GM12878 (cell line): ENCODE measurements at regions not wholly inside any gene's neighbourhood (a gene's known extent, or its start where the extent isn't known, plus 50 kb on each side); places are given as distances from the start of the nearest gene placed in this dataset.

Source experiments
- ATAC-seq: fragments of 200-7000 bp; cut with Tn5 transposase; 3 replicates; pipeline ENCODE4 v1.9.1; 2020; ENCODE audit warnings: mild to moderate bottlenecking, moderate library complexity
- BruUV-seq: library from RNA; stranded (reverse); fragments of 400-500 nt; replicated peaks from 2 replicates; lab custom pipeline; 2021; lab: Mats Ljungman, UMichigan
- CTCF ChIA-PET: fragments of 300-600 bp; sonication (Branson Sonifier 250); formaldehyde crosslinking; extraction: SDS; loops from one replicate; lab custom pipeline; 2021; ENCODE audit warnings: inconsistent platforms; lab: Yijun Ruan, JAX
- POLR2A ChIA-PET: fragments of 350-600 bp; formaldehyde crosslinking; extraction: SDS; loops from one replicate; lab custom pipeline; 2021; ENCODE audit warnings: inconsistent platforms; lab: Charles Lee
- RAD21 ChIA-PET: fragments of 300-600 bp; sonication (Branson Sonifier 250); formaldehyde crosslinking; loops from one replicate; lab custom pipeline; 2023; ENCODE audit warnings: antibody characterized with exemption; ENCODE audit not compliant: unreplicated experiment; lab: Charles Lee
- SMC1A ChIA-PET: fragments of 300-600 bp; sonication (Branson Sonifier 250); formaldehyde crosslinking; loops from one replicate; lab custom pipeline; 2023; ENCODE audit not compliant: unreplicated experiment, uncharacterized antibody; lab: Charles Lee
- DNase-seq: peaks from one replicate; pipeline ENCODE4 v3.0.0-alpha.2; 2011; ENCODE audit warnings: low read depth, low spot score
- FAIRE-seq: peaks from 3 replicates; lab custom pipeline; 2011; peaks lifted over from hg19 to GRCh38; lab: Jason Lieb, UNC
- H2AFZ ChIP-seq: 2 replicates; pipeline ENCODE4 v1.6.0; 2011; ENCODE audit warnings: low read depth, low read length, control low read depth; ENCODE audit not compliant: control insufficient read depth
- H3K27ac ChIP-seq: 2 replicates; pipeline ENCODE4 v1.5.1; 2011; ENCODE audit warnings: control low read depth; ENCODE audit not compliant: control insufficient read depth, insufficient read depth
- H3K27me3 ChIP-seq, 2 experiments: replicated peaks in 1 of 2; 2 replicates each; pipeline versions ENCODE4 v1.6.0 to v1.6.1; 2011; ENCODE audit warnings: low read length in 1 of 2; ENCODE audit not compliant: control insufficient read depth in 2 of 2, insufficient read depth in 2 of 2
- H3K36me3 ChIP-seq, 2 experiments: 2 replicates each; pipeline ENCODE4 v1.5.1; 2011; ENCODE audit warnings: low read length in 1 of 2; ENCODE audit not compliant: control insufficient read depth in 2 of 2, insufficient read depth in 2 of 2
- H3K4me1 ChIP-seq: 2 replicates; pipeline ENCODE4 v1.6.1; 2011; ENCODE audit warnings: mild to moderate bottlenecking, low read length, moderate library complexity, mixed read lengths; ENCODE audit not compliant: control insufficient read depth, insufficient read depth
- H3K4me2 ChIP-seq: 2 replicates; pipeline ENCODE4 v1.6.0; 2011; ENCODE audit warnings: control low read depth; ENCODE audit not compliant: control insufficient read depth, insufficient read depth
- H3K4me3 ChIP-seq: fragments of 200-600 bp; sonication (generic); 2 replicates; pipeline ENCODE4 v1.5.1; 2016
- H3K79me2 ChIP-seq: 2 replicates; pipeline ENCODE4 v1.6.0; 2011; ENCODE audit warnings: low read length; ENCODE audit not compliant: control insufficient read depth, insufficient read depth
- H3K9ac ChIP-seq: 2 replicates; pipeline ENCODE4 v1.8.0; 2011; ENCODE audit warnings: low read length, control low read depth, mixed read lengths; ENCODE audit not compliant: control insufficient read depth, insufficient read depth
- H3K9me3 ChIP-seq: replicated peaks from 3 replicates; pipeline ENCODE4 v1.5.1; 2011; ENCODE audit warnings: mild to moderate bottlenecking, low read length; ENCODE audit not compliant: control insufficient read depth, insufficient read depth
- H4K20me1 ChIP-seq: 2 replicates; pipeline ENCODE4 v1.6.0; 2011; ENCODE audit not compliant: control insufficient read depth, insufficient read depth
- HDAC6 ChIP-seq: fragments of 200-600 bp; sonication (generic); IDR thresholded peaks from one replicate; pipeline ENCODE4 v1.8.0; 2017; ENCODE audit warnings: antibody characterized with exemption; ENCODE audit not compliant: unreplicated experiment
- IKZF1 ChIP-seq: fragments of 450-650 bp; conservative IDR thresholded peaks from 2 replicates; pipeline ENCODE4 v1.6.1; 2017; ENCODE audit warnings: antibody characterized with exemption, mild to moderate bottlenecking
- MTA3 ChIP-seq: IDR thresholded peaks from 2 replicates; pipeline ENCODE4 v1.6.1; 2012; ENCODE audit warnings: low read length, inconsistent platforms, borderline replicate concordance
- NFXL1 ChIP-seq: fragments of 450-650 bp; IDR thresholded peaks from 2 replicates; pipeline ENCODE4 v1.6.1; 2017; ENCODE audit warnings: antibody characterized with exemption, mild to moderate bottlenecking, borderline replicate concordance
- RAD21 ChIP-seq: IDR thresholded peaks from 2 replicates; pipeline ENCODE4 v1.6.1; 2011; ENCODE audit warnings: mild to moderate bottlenecking, low read depth, low read length, moderate library complexity; ENCODE audit not compliant: insufficient read depth
- SMAD5 ChIP-seq: IDR thresholded peaks from 2 replicates; pipeline ENCODE4 v1.6.1; 2016; ENCODE audit warnings: antibody characterized with exemption, low read depth
- ZNF24 ChIP-seq: fragments of 450-650 bp; IDR thresholded peaks from 2 replicates; pipeline ENCODE4 v1.6.1; 2017; ENCODE audit warnings: antibody characterized with exemption, mild to moderate bottlenecking
- WGBS: methylation state at CpG from one replicate; pipeline ENCODE4 v1.1.6; 2016; ENCODE audit warnings: low lambda C conversion rate; ENCODE audit not compliant: insufficient replicate concordance, insufficient coverage; ENCODE audit errors: missing lambda C conversion rate; 5-methylcytosine and 5-hydroxymethylcytosine counted together
- in situ Hi-C: fragments of 300-500 bp; cut with MboI; formaldehyde crosslinking; loops from 9 replicates; pipeline ENCODE4 v1.14.3; 2018; ENCODE audit warnings: mixed read lengths
- intact Hi-C: fragments of 100-400 bp; cut with micrococcal nuclease; formaldehyde crosslinking; loops from one replicate; pipeline ENCODE4 v1.14.2; 2022; ENCODE audit not compliant: unreplicated experiment
- TF ChIP-seq, protein P1 (sequence below): fragments of 450-650 bp; IDR thresholded peaks from 2 replicates; pipeline ENCODE4 v1.6.1; 2017; ENCODE audit warnings: low read depth, mild to moderate bottlenecking, moderate library complexity
- TF ChIP-seq, protein P2 (sequence below): fragments of 150-350 bp; IDR thresholded peaks from 2 replicates; pipeline ENCODE4 v1.6.1; 2014; ENCODE audit warnings: mild to moderate bottlenecking, low read depth, low read length

DNA sequence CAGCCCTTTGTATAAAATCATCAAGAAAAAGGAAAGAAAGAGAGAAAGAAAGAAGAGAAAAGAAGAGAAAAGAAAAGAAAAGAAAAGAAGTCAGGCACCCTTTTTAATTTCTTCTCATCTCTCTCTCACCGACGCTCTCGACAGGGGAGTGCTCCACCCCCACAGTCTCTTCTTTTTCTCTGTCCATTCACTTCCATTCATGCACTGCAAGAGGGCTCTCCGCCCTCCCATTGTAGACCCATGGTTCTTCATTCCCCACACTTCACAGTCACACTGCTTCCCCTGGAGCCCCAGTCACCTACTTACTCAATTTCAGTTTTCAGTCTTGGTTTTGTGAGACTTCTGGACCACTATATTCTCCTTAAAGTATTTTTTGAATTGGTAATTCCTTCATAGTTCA, 254.7 kb downstream of the SOX2 start:
- ChIA-PET POLR2A (no interaction called here), CTCF (no interaction called here), RAD21 (no interaction called here), SMC1A (no interaction called here)
- no peak overlapping the region for H3K27ac ChIP-seq
- ATAC-seq (no peak), FAIRE-seq (no peak), DNase-seq (no peak)
- in situ Hi-C loops (no loop called here), intact Hi-C loops (no loop called here)
- TF ChIP-seq SMAD5 (no peak), NFXL1 (no peak), RAD21 (no peak), IKZF1 (no peak)
- TF ChIP-seq, protein P1, sequence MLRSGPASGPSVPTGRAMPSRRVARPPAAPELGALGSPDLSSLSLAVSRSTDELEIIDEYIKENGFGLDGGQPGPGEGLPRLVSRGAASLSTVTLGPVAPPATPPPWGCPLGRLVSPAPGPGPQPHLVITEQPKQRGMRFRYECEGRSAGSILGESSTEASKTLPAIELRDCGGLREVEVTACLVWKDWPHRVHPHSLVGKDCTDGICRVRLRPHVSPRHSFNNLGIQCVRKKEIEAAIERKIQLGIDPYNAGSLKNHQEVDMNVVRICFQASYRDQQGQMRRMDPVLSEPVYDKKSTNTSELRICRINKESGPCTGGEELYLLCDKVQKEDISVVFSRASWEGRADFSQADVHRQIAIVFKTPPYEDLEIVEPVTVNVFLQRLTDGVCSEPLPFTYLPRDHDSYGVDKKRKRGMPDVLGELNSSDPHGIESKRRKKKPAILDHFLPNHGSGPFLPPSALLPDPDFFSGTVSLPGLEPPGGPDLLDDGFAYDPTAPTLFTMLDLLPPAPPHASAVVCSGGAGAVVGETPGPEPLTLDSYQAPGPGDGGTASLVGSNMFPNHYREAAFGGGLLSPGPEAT, result no peak
- no peak overlapping the region for H3K4me3 ChIP-seq
- H3K79me2 ChIP-seq, result no peaks in the 10 kb centered on the region
- no peaks in the 10 kb centered on the region for H3K4me1 ChIP-seq
- peaks cover 0 to 1% of the 10 kb centered on the region in 2 experiments; a peak in 3 of 4 replicates for H3K27me3 ChIP-seq
- H2AFZ ChIP-seq, result no peak overlapping the region
- 65% methylated on average over 4 of the region's 4 CpGs for WGBS
- H3K36me3 ChIP-seq, result no peaks in the 10 kb centered on the region
- no TSS peak for BruUV-seq
- H3K9me3 ChIP-seq, result no peaks in the 10 kb centered on the region
- no peak overlapping the region for H3K9ac ChIP-seq
- H4K20me1 ChIP-seq, result no peaks in the 10 kb centered on the region
- H3K4me2 ChIP-seq, result no peak overlapping the region

DNA sequence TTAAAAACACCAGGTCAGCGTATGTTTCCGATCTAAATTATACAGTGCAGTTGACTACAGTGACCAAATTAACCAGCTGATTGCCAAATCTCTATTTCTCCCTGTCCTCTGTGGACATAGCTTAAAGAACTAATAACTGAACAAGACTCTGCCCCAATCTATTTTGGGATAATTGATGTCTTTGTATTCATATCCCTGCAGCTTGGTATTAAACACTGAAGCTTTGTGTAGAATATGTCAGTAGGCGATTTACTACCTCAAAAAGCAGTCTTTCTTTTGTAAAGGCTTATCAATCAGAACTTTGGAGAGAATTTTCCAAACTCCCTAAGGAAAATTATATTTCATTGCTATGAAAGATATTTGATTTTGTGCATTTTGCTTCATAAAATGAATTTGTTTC, 258.2 kb downstream of the SOX2 start:
- no peak for DNase-seq
- no peaks in the 10 kb centered on the region for H3K9me3 ChIP-seq
- H3K36me3 ChIP-seq, result no peaks in the 10 kb centered on the region
- no peak overlapping the region for H3K9ac ChIP-seq
- TF ChIP-seq HDAC6, result no peak
- TF ChIP-seq, protein P2, sequence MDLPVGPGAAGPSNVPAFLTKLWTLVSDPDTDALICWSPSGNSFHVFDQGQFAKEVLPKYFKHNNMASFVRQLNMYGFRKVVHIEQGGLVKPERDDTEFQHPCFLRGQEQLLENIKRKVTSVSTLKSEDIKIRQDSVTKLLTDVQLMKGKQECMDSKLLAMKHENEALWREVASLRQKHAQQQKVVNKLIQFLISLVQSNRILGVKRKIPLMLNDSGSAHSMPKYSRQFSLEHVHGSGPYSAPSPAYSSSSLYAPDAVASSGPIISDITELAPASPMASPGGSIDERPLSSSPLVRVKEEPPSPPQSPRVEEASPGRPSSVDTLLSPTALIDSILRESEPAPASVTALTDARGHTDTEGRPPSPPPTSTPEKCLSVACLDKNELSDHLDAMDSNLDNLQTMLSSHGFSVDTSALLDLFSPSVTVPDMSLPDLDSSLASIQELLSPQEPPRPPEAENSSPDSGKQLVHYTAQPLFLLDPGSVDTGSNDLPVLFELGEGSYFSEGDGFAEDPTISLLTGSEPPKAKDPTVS, result no peak
- no peak for TF ChIP-seq MTA3
- no peak for TF ChIP-seq ZNF24
- TF ChIP-seq, all 136 proteins: peak for 0
- in situ Hi-C loops (no loop called here), intact Hi-C loops (no loop called here)
- no peaks in the 10 kb centered on the region for H3K4me1 ChIP-seq
- BruUV-seq, result no TSS peak
- H3K27ac ChIP-seq, result no peak overlapping the region
- ATAC-seq (no peak), FAIRE-seq (no peak)
- H4K20me1 ChIP-seq, result no peaks in the 10 kb centered on the region
- ChIA-PET SMC1A (no interaction called here), RAD21 (no interaction called here), CTCF (no interaction called here), POLR2A (no interaction called here)
- H2AFZ ChIP-seq, result no peak overlapping the region
- no peak overlapping the region for H3K4me2 ChIP-seq
- peaks cover 0 to 1% of the 10 kb centered on the region in 2 experiments; a peak in 3 of 4 replicates for H3K27me3 ChIP-seq
- no peaks in the 10 kb centered on the region for H3K79me2 ChIP-seq
- 93% methylated on average over 3 of the region's 3 CpGs for WGBS
- no peak overlapping the region for H3K4me3 ChIP-seq
